A549 (cell line): ENCODE measurements at regions not wholly inside any gene's neighbourhood (a gene's known extent, or its start where the extent isn't known, plus 50 kb on each side); places are given as distances from the start of the nearest gene placed in this dataset.

Experiments used
- CTCF ChIP-seq: fragments of >200 bp; sonication (Bioruptor Twin); formaldehyde crosslinking; IDR thresholded peaks from 3 replicates; pipeline ENCODE4 v1.5.1; 2016
- SMC3 ChIP-seq: fragments of >200 bp; sonication (Bioruptor Twin); formaldehyde crosslinking; IDR thresholded peaks from 3 replicates; pipeline ENCODE4 v1.6.1; 2018; ENCODE audit warnings: inconsistent platforms

DNA sequence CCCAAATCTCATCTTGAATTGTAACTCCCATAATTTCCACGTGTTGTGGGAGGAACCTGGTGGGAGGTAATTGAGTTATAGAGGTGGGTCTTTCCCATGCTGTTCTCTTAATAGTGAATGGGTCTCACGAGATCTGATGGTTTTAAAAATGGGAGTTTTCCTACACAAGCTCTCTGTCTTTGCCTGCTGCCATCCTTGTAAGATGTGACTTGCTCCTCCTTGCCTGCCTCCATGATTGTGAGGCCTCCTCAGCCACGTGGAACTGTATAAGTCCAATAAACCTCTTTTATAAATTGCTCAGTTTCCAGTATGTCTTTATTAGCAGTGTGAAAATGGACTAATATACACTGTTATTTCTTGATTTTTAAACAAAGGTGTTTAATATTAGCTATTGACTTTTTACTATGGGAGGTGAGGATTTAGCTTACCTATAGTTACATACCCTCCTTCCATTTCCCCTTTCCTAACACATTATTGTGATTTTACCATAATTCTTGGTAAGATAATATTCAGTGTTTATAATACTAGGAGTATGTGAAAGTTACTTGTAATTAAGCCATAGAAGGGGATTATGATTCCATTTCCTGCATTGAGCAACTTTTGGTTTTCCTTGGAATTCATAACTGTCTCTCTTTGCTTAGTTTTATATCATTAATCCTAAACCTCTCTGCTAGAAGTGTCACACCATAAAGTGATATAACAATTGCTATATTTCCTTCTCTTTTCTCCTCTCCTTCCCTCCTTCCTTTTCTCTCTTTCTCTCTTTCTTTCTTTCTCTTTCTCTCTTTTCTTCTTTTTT is 151.0 kb upstream of the KRAS start:
- no peak for TF ChIP-seq SMC3
- no peak for TF ChIP-seq CTCF
